ENCODE measurements at regions not wholly inside any gene's neighbourhood (a gene's known extent, or its start where the extent isn't known, plus 50 kb on each side); places are given as distances from the start of the nearest gene placed in this dataset.

- Histone ChIP-seq H3K56ac (ENCODE audit: insufficient read length, low read depth, low read length) (no peak overlapping the region), H3K79me1 (ENCODE audit: insufficient read depth, low read depth, low read length, poor library complexity, severe bottlenecking) (no peaks in the 10 kb centered on the region), H2BK12ac (ENCODE audit: insufficient read length, low read depth, low read length) (no peak overlapping the region), H3K27ac (ENCODE audit: insufficient read length, low read depth, low read length) (no peak overlapping the region), H4K5ac (ENCODE audit: insufficient read length, low read depth, low read length) (no peak overlapping the region), H3K9me3 (ENCODE audit: control insufficient read depth, low read depth, low read length) (no peaks in the 10 kb centered on the region), H3K14ac (ENCODE audit: insufficient read depth, low read length) (no peak overlapping the region), H3K4me2 (ENCODE audit: insufficient read depth, insufficient read length, low read length) (no peak overlapping the region), H3K9ac (ENCODE audit: extremely low read depth, insufficient read length, low read length) (no peak overlapping the region), H2BK120ac (ENCODE audit: low read depth, low read length, poor library complexity, severe bottlenecking) (no peak overlapping the region), H4K8ac (replicated peaks; ENCODE audit: insufficient read length, low read depth, low read length) (no peak overlapping the region), H2BK15ac (ENCODE audit: low read depth, low read length) (no peak overlapping the region), H3K4ac (ENCODE audit: low read depth, low read length) (no peak overlapping the region), H2AFZ (ENCODE audit: low read length) (no peak overlapping the region), H3K23me2 (ENCODE audit: insufficient read length, low read depth, low read length, poor library complexity, severe bottlenecking) (no peaks in the 10 kb centered on the region), H2AK5ac (ENCODE audit: insufficient read length, low read length) (no peak overlapping the region), H3K27me3 (ENCODE audit: insufficient read depth, low read length) (no peaks in the 10 kb centered on the region), H2BK5ac (ENCODE audit: insufficient read length, low read length) (no peak overlapping the region), H4K91ac (ENCODE audit: insufficient read length, low read depth, low read length) (no peak overlapping the region), H4K20me1 (ENCODE audit: control insufficient read depth, insufficient read depth, insufficient read length) (no peaks in the 10 kb centered on the region), H2BK20ac (ENCODE audit: low read depth, low read length, poor library complexity, severe bottlenecking) (no peak overlapping the region), H3K4me1 (ENCODE audit: insufficient read depth, low read length) (no peaks in the 10 kb centered on the region), H3K79me2 (ENCODE audit: insufficient read depth, low read length) (no peaks in the 10 kb centered on the region), H3K23ac (ENCODE audit: insufficient read length, low read depth, low read length) (no peak overlapping the region), H3K18ac (ENCODE audit: insufficient read length, low read depth, low read length) (no peak overlapping the region), H3T11ph (ENCODE audit: low read length) (no peak overlapping the region)
- Mint-ChIP-seq H3K4me3 (no peak overlapping the region), H3K9me3 (no peaks in the 10 kb centered on the region), H3K4me1 (peaks cover 4 to 6% of the 10 kb centered on the region in 2 experiments; a peak in 2 of 4 replicates), H3K27me3 (ENCODE audit: low read depth) (no peaks in the 10 kb centered on the region), H3K36me3 (ENCODE audit: insufficient read depth in 1 of 3, low read depth in 3 of 3) (no peaks in the 10 kb centered on the region; a peak in 1 of 7 replicates), H3K27ac (peak overlapping the region in 1 of 3 experiments; percentile 35; a peak in 1 of 7 replicates)
- no peak for DNase-seq
- WGBS (ENCODE audit: extremely low coverage, insufficient read length, low lambda C conversion rate): no CpG with 5 or more reads among the region's 2 CpGs
- TF ChIP-seq, protein P1, sequence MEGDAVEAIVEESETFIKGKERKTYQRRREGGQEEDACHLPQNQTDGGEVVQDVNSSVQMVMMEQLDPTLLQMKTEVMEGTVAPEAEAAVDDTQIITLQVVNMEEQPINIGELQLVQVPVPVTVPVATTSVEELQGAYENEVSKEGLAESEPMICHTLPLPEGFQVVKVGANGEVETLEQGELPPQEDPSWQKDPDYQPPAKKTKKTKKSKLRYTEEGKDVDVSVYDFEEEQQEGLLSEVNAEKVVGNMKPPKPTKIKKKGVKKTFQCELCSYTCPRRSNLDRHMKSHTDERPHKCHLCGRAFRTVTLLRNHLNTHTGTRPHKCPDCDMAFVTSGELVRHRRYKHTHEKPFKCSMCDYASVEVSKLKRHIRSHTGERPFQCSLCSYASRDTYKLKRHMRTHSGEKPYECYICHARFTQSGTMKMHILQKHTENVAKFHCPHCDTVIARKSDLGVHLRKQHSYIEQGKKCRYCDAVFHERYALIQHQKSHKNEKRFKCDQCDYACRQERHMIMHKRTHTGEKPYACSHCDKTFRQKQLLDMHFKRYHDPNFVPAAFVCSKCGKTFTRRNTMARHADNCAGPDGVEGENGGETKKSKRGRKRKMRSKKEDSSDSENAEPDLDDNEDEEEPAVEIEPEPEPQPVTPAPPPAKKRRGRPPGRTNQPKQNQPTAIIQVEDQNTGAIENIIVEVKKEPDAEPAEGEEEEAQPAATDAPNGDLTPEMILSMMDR (conservative IDR thresholded peaks at IDR 0.05): no peak
These were observed 104.1 kb upstream of the MTNR1B start for GRCh38 chr11:92865352-92865751.
